Endothelial cell (in vitro differentiated cells): ENCODE measurements at regions not wholly inside any gene's neighbourhood (a gene's known extent, or its start where the extent isn't known, plus 50 kb on each side); places are given as distances from the start of the nearest gene placed in this dataset.

Experiments
- DNase-seq: peaks from one replicate; pipeline ENCODE4 v3.0.0; 2021; ENCODE audit warnings: low spot score
- H3K27ac Mint-ChIP-seq: one replicate; pipeline ENCODE4 v1.8.0; 2021; ENCODE audit warnings: mixed read lengths, inconsistent platforms; ENCODE audit not compliant: unreplicated experiment
- H3K27me3 Mint-ChIP-seq: one replicate; pipeline ENCODE4 v1.8.0; 2021; ENCODE audit warnings: mild to moderate bottlenecking, moderate library complexity, mixed read lengths, inconsistent platforms; ENCODE audit not compliant: unreplicated experiment
- H3K36me3 Mint-ChIP-seq: one replicate; pipeline ENCODE4 v1.8.0; 2021; ENCODE audit warnings: mild to moderate bottlenecking, low read depth, mixed read lengths, inconsistent platforms; ENCODE audit not compliant: unreplicated experiment
- H3K4me1 Mint-ChIP-seq: one replicate; pipeline ENCODE4 v1.8.0; 2021; ENCODE audit warnings: mild to moderate bottlenecking, mixed read lengths, inconsistent platforms; ENCODE audit not compliant: unreplicated experiment
- H3K4me3 Mint-ChIP-seq: one replicate; pipeline ENCODE4 v1.8.0; 2021; ENCODE audit warnings: mild to moderate bottlenecking, mixed read lengths, inconsistent platforms; ENCODE audit not compliant: unreplicated experiment
- H3K9me3 Mint-ChIP-seq: one replicate; pipeline ENCODE4 v1.8.0; 2021; ENCODE audit warnings: mixed read lengths, inconsistent platforms; ENCODE audit not compliant: unreplicated experiment
- CTCF ChIP-seq: fragments of 200-600 bp; sonication (generic); IDR thresholded peaks from one replicate; pipeline ENCODE4 v1.5.0; 2021; ENCODE audit warnings: antibody characterized with exemption; ENCODE audit not compliant: unreplicated experiment

DNA sequence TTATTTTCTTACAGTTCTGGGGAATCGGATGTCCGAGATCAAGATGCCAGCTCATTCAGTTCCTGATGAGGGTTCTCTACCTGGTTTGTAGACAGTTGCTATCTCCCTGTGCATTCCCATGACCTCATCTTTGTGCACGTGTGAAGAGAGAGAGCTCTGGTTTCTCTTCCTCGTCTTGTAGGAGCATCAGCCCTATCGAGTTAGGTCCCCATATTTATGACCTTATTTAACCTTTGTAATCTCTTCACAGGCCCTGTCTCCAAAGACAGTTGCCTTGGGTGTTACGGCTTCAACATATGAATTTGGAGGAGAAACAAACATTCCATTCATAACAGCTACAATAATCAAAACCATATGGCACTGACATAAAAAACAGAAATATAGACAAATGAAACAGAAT is 455.3 kb downstream of the HACE1 start:
- no peaks in the 10 kb centered on the region for H3K9me3 Mint-ChIP-seq
- no peaks in the 10 kb centered on the region for H3K36me3 Mint-ChIP-seq
- peaks cover 1% of the 10 kb centered on the region for H3K27me3 Mint-ChIP-seq
- H3K4me1 Mint-ChIP-seq, result peaks cover 28% of the 10 kb centered on the region
- H3K27ac Mint-ChIP-seq, result peak overlapping the region; percentile 70
- no peak for TF ChIP-seq CTCF
- no peak for DNase-seq
- H3K4me3 Mint-ChIP-seq, result no peak overlapping the region

- H3K27ac Mint-ChIP-seq, result no peak overlapping the region
- peaks cover 1% of the 10 kb centered on the region for H3K27me3 Mint-ChIP-seq
- no peak overlapping the region for H3K4me3 Mint-ChIP-seq
- no peaks in the 10 kb centered on the region for H3K9me3 Mint-ChIP-seq
- peaks cover 27% of the 10 kb centered on the region for H3K4me1 Mint-ChIP-seq
- no peak for TF ChIP-seq CTCF
- H3K36me3 Mint-ChIP-seq, result no peaks in the 10 kb centered on the region
- no peak for DNase-seq
Measured at GRCh38 chr6:104402572-104402971, 457.1 kb downstream of the HACE1 start.

DNA sequence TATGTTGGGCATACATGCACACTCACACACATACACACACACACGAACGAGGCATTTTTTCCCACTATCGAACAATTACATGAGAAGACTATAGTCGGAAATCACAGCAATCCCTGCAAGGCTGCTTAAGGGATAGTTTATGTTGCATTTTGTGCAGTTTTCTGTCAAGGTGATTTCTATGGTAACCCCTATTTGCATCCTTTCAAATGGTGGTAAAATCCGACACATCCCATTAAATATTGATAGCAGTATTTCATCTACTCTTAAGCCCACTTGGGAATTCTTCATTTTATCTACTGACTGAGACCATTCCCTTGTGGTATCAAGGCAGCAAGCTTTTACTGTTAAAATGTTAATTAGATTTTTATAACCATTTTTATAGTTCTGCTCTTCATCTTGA is 457.8 kb downstream of the HACE1 start:
- H3K4me1 Mint-ChIP-seq, result peaks cover 27% of the 10 kb centered on the region
- no peak for TF ChIP-seq CTCF
- H3K36me3 Mint-ChIP-seq, result no peaks in the 10 kb centered on the region
- H3K27ac Mint-ChIP-seq, result no peak overlapping the region
- no peaks in the 10 kb centered on the region for H3K9me3 Mint-ChIP-seq
- H3K27me3 Mint-ChIP-seq, result peaks cover 1% of the 10 kb centered on the region
- no peak for DNase-seq
- H3K4me3 Mint-ChIP-seq, result no peak overlapping the region

DNA sequence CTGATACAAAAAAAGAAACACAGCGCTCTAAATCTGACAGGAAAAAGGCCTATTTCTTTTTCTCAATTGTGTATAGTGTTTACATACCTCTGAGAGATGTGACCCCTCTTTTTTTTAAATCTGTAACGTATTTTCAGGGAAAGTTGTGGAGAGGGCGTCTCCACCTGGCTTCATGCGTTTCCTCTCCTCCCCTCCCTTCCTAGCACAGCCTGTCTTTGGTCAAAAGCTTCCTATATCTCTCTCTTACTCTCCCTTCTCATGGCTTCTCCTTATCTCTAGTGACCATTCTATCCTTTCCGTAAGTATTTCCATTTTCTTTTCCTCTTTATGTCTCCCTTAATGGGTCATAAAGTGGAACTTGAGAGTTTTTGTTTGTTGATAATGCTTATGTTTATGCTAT is 458.9 kb downstream of the HACE1 start:
- Mint-ChIP-seq H3K27ac (peak overlapping the region; percentile 79), H3K36me3 (no peaks in the 10 kb centered on the region), H3K9me3 (no peaks in the 10 kb centered on the region), H3K27me3 (peaks cover 1% of the 10 kb centered on the region), H3K4me3 (no peak overlapping the region), H3K4me1 (peaks cover 24% of the 10 kb centered on the region)
- no peak for TF ChIP-seq CTCF
- DNase-seq, result no peak

DNA sequence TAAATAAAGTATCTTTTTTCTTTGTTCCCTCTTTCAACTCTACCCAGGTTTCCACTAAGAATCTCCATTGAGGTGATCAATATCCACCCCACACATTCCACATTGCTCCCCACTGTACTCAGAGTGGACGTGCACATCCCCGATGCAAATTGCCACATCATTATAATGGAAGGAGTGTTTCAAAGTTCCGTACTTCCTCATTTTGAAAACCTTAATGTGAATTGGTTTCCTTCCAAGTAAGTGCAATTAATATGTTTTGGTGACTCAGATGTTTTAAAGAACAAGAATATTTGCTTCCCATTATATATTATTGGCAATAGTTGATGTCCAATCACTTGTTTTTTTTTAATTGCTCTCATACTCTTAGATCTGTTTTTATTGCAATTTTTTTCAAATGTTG is 463.6 kb downstream of the HACE1 start:
- TF ChIP-seq CTCF, result no peak
- Mint-ChIP-seq H3K4me3 (no peak overlapping the region), H3K9me3 (no peaks in the 10 kb centered on the region), H3K27me3 (no peaks in the 10 kb centered on the region), H3K36me3 (no peaks in the 10 kb centered on the region), H3K4me1 (peaks cover 8% of the 10 kb centered on the region), H3K27ac (no peak overlapping the region)
- no peak for DNase-seq
